Chondrocyte (in vitro differentiated cells): ENCODE measurements at regions not wholly inside any gene's neighbourhood (a gene's known extent, or its start where the extent isn't known, plus 50 kb on each side); places are given as distances from the start of the nearest gene placed in this dataset.

Experiments
- DNase-seq: peaks from one replicate; pipeline ENCODE4 v3.0.0; 2021; ENCODE audit warnings: mixed read lengths, low spot score
- H3K27ac Mint-ChIP-seq: one replicate; pipeline ENCODE4 v1.8.0; 2021; ENCODE audit warnings: mild to moderate bottlenecking, moderate library complexity, mixed read lengths; ENCODE audit not compliant: unreplicated experiment
- H3K27me3 Mint-ChIP-seq: 2 replicates; pipeline ENCODE4 v1.8.0; 2021; ENCODE audit warnings: low read depth, mixed read lengths
- H3K36me3 Mint-ChIP-seq: 2 replicates; pipeline ENCODE4 v1.8.0; 2021; ENCODE audit warnings: low read depth, mixed read lengths
- H3K4me1 Mint-ChIP-seq: 2 replicates; pipeline ENCODE4 v1.8.0; 2021; ENCODE audit warnings: low read depth, mild to moderate bottlenecking, mixed read lengths
- H3K4me3 Mint-ChIP-seq: one replicate; pipeline ENCODE4 v1.8.0; 2021; ENCODE audit warnings: mild to moderate bottlenecking, moderate library complexity, mixed read lengths; ENCODE audit not compliant: unreplicated experiment
- H3K9me3 Mint-ChIP-seq: 2 replicates; pipeline ENCODE4 v1.8.0; 2021; ENCODE audit warnings: low read depth, mixed read lengths
- CTCF ChIP-seq: fragments of 200-600 bp; sonication (generic); IDR thresholded peaks from 2 replicates; pipeline ENCODE4 v1.5.0; 2021; ENCODE audit warnings: antibody characterized with exemption, mild to moderate bottlenecking, moderate library complexity

- TF ChIP-seq CTCF: no peak
- peaks cover 5% of the 10 kb centered on the region for H3K9me3 Mint-ChIP-seq
- DNase-seq: no peak
- H3K4me3 Mint-ChIP-seq: no peak overlapping the region
- no peaks in the 10 kb centered on the region for H3K27me3 Mint-ChIP-seq
- H3K36me3 Mint-ChIP-seq: no peaks in the 10 kb centered on the region
- no peak overlapping the region for H3K27ac Mint-ChIP-seq
- peaks cover 5% of the 10 kb centered on the region for H3K4me1 Mint-ChIP-seq
Measured at GRCh38 chr13:88042489-88042888, 371.3 kb downstream of the SLITRK5 start.

- Mint-ChIP-seq H3K27ac (no peak overlapping the region), H3K4me1 (no peaks in the 10 kb centered on the region), H3K36me3 (no peaks in the 10 kb centered on the region), H3K4me3 (no peak overlapping the region), H3K27me3 (no peaks in the 10 kb centered on the region), H3K9me3 (peaks cover 9% of the 10 kb centered on the region)
- TF ChIP-seq CTCF: no peak
- DNase-seq: peak; percentile 60
Measured at GRCh38 chr13:88051746-88052482, 380.7 kb downstream of the SLITRK5 start.

GRCh38 chr13:88063741-88064140, 392.6 kb downstream of the SLITRK5 start:
- H3K4me1 Mint-ChIP-seq: peaks cover 16% of the 10 kb centered on the region
- H3K36me3 Mint-ChIP-seq: no peaks in the 10 kb centered on the region
- no peak overlapping the region for H3K27ac Mint-ChIP-seq
- no peaks in the 10 kb centered on the region for H3K27me3 Mint-ChIP-seq
- TF ChIP-seq CTCF: no peak
- peaks cover 13% of the 10 kb centered on the region for H3K9me3 Mint-ChIP-seq
- no peak overlapping the region for H3K4me3 Mint-ChIP-seq
- no peak for DNase-seq

- H3K9me3 Mint-ChIP-seq: peaks cover 10% of the 10 kb centered on the region
- H3K4me1 Mint-ChIP-seq: peaks cover 16% of the 10 kb centered on the region
- TF ChIP-seq CTCF: no peak
- no peaks in the 10 kb centered on the region for H3K36me3 Mint-ChIP-seq
- H3K4me3 Mint-ChIP-seq: no peak overlapping the region
- no peak for DNase-seq
- no peak overlapping the region for H3K27ac Mint-ChIP-seq
- H3K27me3 Mint-ChIP-seq: no peaks in the 10 kb centered on the region
Measured at GRCh38 chr13:88066847-88067246, 395.7 kb downstream of the SLITRK5 start.

GRCh38 chr13:88068316-88068715, 397.1 kb downstream of the SLITRK5 start:
- Mint-ChIP-seq H3K4me3 (no peak overlapping the region), H3K27ac (no peak overlapping the region), H3K9me3 (peaks cover 3% of the 10 kb centered on the region), H3K27me3 (no peaks in the 10 kb centered on the region), H3K4me1 (peaks cover 16% of the 10 kb centered on the region), H3K36me3 (no peaks in the 10 kb centered on the region)
- no peak for DNase-seq
- TF ChIP-seq CTCF: no peak
